ENCODE measurements at regions not wholly inside any gene's neighbourhood (a gene's known extent, or its start where the extent isn't known, plus 50 kb on each side); places are given as distances from the start of the nearest gene placed in this dataset.

DNA sequence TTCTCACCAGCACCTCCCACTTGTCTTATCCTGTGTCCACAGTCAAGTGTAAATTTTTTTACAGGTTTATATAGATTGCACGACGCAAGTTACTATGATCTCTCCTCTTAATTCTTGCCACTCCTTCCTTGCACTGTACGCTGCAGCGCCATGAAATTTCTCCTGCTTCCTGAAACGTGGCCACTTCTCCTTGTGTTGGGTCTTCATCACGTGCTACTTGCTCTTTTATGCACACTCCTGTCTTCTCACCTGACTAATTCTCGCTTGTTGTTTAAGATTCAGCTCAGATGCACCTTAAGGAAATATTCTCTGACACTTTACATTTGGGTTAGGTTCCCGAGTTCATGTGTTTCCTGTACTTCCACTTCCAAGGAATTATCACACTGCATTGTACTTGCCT, 76.5 kb upstream of the ODAD2 start:
- TF ChIP-seq BHLHE40 (IDR thresholded peaks at IDR 0.05; ENCODE audit: borderline replicate concordance) = no peak
- no peak for TF ChIP-seq L3MBTL2 (conservative IDR thresholded peaks at IDR 0.05)
- TF ChIP-seq FOXK2 (IDR thresholded peaks at IDR 0.05) = no peak
- no peak for TF ChIP-seq ZNF384 (IDR thresholded peaks at IDR 0.05)
- TF ChIP-seq TARDBP (IDR thresholded peaks at IDR 0.05) = no peak
- TF ChIP-seq SUZ12 (IDR thresholded peaks at IDR 0.05) = no peak
- no peak for TF ChIP-seq ELF4 (IDR thresholded peaks at IDR 0.05)
- TF ChIP-seq ARNT (IDR thresholded peaks at IDR 0.05) = no peak
- TF ChIP-seq FOXA1 (IDR thresholded peaks at IDR 0.05) = no peak

Measured in HEK293T (cell line).